WTC11 (cell line): ENCODE measurements at regions not wholly inside any gene's neighbourhood (a gene's known extent, or its start where the extent isn't known, plus 50 kb on each side); places are given as distances from the start of the nearest gene placed in this dataset.

Source experiments
- ATAC-seq: fragments of 200-7000 bp; cut with Tn5 transposase; 2 replicates; pipeline ENCODE4 v1.10.0; 2021; ENCODE audit warnings: mild to moderate bottlenecking, moderate library complexity
- CTCF ChIA-PET: fragments of 300-600 bp; sonication (Branson Sonifier 250); formaldehyde crosslinking; loops from one replicate; lab custom pipeline; 2021; ENCODE audit warnings: antibody characterized with exemption; lab: Charles Lee
- POLR2A ChIA-PET: fragments of 350-600 bp; sonication (Branson Sonifier 250); formaldehyde crosslinking; loops from one replicate; lab custom pipeline; 2021; ENCODE audit warnings: antibody characterized with exemption; lab: Charles Lee
- DNase-seq: peaks from one replicate; pipeline ENCODE4 v3.0.0; 2021; ENCODE audit warnings: low spot score
- H3K27ac Mint-ChIP-seq: 2 replicates; pipeline ENCODE4 v1.8.0; 2021; ENCODE audit warnings: mixed read lengths
- H3K27me3 Mint-ChIP-seq: 2 replicates; pipeline ENCODE4 v1.8.0; 2021; ENCODE audit warnings: low read depth, mild to moderate bottlenecking, moderate library complexity, mixed read lengths
- H3K36me3 Mint-ChIP-seq: 2 replicates; pipeline ENCODE4 v1.8.0; 2021; ENCODE audit warnings: mixed read lengths
- H3K4me1 Mint-ChIP-seq: 2 replicates; pipeline ENCODE4 v1.8.0; 2022; ENCODE audit warnings: mixed read lengths
- H3K4me3 Mint-ChIP-seq: 2 replicates; pipeline ENCODE4 v1.8.0; 2021; ENCODE audit warnings: mild to moderate bottlenecking, moderate library complexity, mixed read lengths
- H3K9me3 Mint-ChIP-seq: 2 replicates; pipeline ENCODE4 v1.8.0; 2021; ENCODE audit warnings: mixed read lengths
- CREB1 ChIP-seq: sonication (generic); formaldehyde crosslinking; IDR thresholded peaks from 2 replicates; pipeline ENCODE4 v1.8.0; 2023; ENCODE audit warnings: mild to moderate bottlenecking, missing genetic modification reagents
- ESRRA ChIP-seq: sonication (generic); formaldehyde crosslinking; IDR thresholded peaks from 2 replicates; pipeline ENCODE4 v1.8.1; 2022; ENCODE audit warnings: mild to moderate bottlenecking, missing genetic modification reagents, borderline replicate concordance
- FOXP1 ChIP-seq: sonication (generic); formaldehyde crosslinking; IDR thresholded peaks from 2 replicates; pipeline ENCODE4 v1.8.0; 2022; ENCODE audit warnings: missing genetic modification reagents, mild to moderate bottlenecking, moderate library complexity, borderline replicate concordance
- GABPB1 ChIP-seq: sonication (generic); formaldehyde crosslinking; IDR thresholded peaks from 2 replicates; pipeline ENCODE4 v1.8.1; 2023; ENCODE audit warnings: mild to moderate bottlenecking, missing genetic modification reagents
- GTF2I ChIP-seq: fragments of 250-450 bp; sonication (Bioruptor Pico); conservative IDR thresholded peaks from 2 replicates; pipeline ENCODE4 v1.4.0; 2021; ENCODE audit warnings: mild to moderate bottlenecking
- HMGXB4 ChIP-seq: sonication (generic); formaldehyde crosslinking; IDR thresholded peaks from 2 replicates; pipeline ENCODE4 v1.8.1; 2023; ENCODE audit warnings: mild to moderate bottlenecking, moderate library complexity, missing genetic modification reagents
- IRF2 ChIP-seq: sonication (generic); formaldehyde crosslinking; IDR thresholded peaks from 2 replicates; pipeline ENCODE4 v1.8.0; 2022; ENCODE audit warnings: low read depth, missing genetic modification reagents, borderline replicate concordance
- JUN ChIP-seq: sonication (generic); formaldehyde crosslinking; IDR thresholded peaks from 2 replicates; pipeline ENCODE4 v1.8.0; 2023; ENCODE audit warnings: mild to moderate bottlenecking, missing genetic modification reagents
- MYBL2 ChIP-seq: sonication (generic); formaldehyde crosslinking; IDR thresholded peaks from 2 replicates; pipeline ENCODE4 v1.8.1; 2023; ENCODE audit warnings: mild to moderate bottlenecking, moderate library complexity, missing genetic modification reagents
- NR1H2 ChIP-seq: sonication (generic); formaldehyde crosslinking; IDR thresholded peaks from 2 replicates; pipeline ENCODE4 v1.9.0; 2021; ENCODE audit warnings: mild to moderate bottlenecking, moderate library complexity, missing genetic modification reagents
- NR3C1 ChIP-seq: sonication (generic); formaldehyde crosslinking; conservative IDR thresholded peaks from 2 replicates; pipeline ENCODE4 v1.8.1; 2023; ENCODE audit warnings: low read depth, mild to moderate bottlenecking, missing genetic modification reagents
- ZNF317 ChIP-seq: sonication (generic); formaldehyde crosslinking; IDR thresholded peaks from 2 replicates; pipeline ENCODE4 v1.8.1; 2023; ENCODE audit warnings: low read depth, mild to moderate bottlenecking, moderate library complexity, missing genetic modification reagents, borderline replicate concordance
- ZNF425 ChIP-seq: fragments of 250-450 bp; sonication (Bioruptor Pico); conservative IDR thresholded peaks from 2 replicates; pipeline ENCODE4 v1.9.0; 2021; ENCODE audit warnings: mild to moderate bottlenecking
- ZNF671 ChIP-seq: fragments of 250-450 bp; sonication (Bioruptor Pico); IDR thresholded peaks from 2 replicates; pipeline ENCODE4 v1.8.0; 2021; ENCODE audit warnings: mild to moderate bottlenecking
- TF ChIP-seq, protein P1 (sequence below): fragments of 250-450 bp; sonication (Bioruptor Pico); IDR thresholded peaks from 2 replicates; pipeline ENCODE4 v1.9.0; 2021; ENCODE audit warnings: mild to moderate bottlenecking, borderline replicate concordance
- TF ChIP-seq, protein P2 (sequence below): sonication (generic); formaldehyde crosslinking; IDR thresholded peaks from 2 replicates; pipeline ENCODE4 v1.8.1; 2022; ENCODE audit warnings: low read depth, mild to moderate bottlenecking, moderate library complexity, missing genetic modification reagents, borderline replicate concordance
- TF ChIP-seq, protein P3 (sequence below): sonication (generic); formaldehyde crosslinking; IDR thresholded peaks from 2 replicates; pipeline ENCODE4 v1.8.0; 2022; ENCODE audit warnings: mild to moderate bottlenecking, missing genetic modification reagents

DNA sequence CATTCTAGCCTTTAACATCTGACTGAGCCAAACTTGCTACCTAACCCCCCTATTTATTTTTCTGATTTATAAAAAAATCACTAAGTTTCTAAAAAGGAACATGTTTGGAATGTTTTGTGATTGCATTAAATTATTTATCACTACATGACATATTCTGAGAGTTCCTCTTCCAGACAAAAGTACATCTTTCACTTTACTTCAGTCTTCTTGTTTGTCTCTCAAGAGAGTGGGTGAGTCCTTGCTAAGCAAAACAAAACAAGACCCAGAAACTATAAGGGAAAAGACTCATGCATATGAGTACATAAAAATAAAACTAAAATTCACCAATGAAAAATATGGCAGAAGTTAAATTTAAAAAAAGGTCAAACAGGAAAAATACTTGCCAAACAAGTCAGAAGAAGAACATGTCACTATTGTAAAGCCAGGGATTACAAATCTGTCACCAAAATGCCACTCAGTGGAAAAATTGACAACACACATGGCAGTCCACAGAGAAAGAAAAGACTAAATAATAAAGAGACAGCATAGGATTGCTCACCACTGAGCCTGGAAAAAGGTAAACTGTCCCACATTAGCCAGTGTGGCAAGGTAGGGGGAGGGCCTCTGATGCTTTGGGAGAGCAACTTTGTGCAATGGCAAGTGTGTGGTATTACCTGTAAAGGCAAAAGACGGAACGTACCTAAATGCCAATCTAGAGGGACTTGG is 166.7 kb upstream of the ZNF32 start (continued):
- TF ChIP-seq, protein P1, sequence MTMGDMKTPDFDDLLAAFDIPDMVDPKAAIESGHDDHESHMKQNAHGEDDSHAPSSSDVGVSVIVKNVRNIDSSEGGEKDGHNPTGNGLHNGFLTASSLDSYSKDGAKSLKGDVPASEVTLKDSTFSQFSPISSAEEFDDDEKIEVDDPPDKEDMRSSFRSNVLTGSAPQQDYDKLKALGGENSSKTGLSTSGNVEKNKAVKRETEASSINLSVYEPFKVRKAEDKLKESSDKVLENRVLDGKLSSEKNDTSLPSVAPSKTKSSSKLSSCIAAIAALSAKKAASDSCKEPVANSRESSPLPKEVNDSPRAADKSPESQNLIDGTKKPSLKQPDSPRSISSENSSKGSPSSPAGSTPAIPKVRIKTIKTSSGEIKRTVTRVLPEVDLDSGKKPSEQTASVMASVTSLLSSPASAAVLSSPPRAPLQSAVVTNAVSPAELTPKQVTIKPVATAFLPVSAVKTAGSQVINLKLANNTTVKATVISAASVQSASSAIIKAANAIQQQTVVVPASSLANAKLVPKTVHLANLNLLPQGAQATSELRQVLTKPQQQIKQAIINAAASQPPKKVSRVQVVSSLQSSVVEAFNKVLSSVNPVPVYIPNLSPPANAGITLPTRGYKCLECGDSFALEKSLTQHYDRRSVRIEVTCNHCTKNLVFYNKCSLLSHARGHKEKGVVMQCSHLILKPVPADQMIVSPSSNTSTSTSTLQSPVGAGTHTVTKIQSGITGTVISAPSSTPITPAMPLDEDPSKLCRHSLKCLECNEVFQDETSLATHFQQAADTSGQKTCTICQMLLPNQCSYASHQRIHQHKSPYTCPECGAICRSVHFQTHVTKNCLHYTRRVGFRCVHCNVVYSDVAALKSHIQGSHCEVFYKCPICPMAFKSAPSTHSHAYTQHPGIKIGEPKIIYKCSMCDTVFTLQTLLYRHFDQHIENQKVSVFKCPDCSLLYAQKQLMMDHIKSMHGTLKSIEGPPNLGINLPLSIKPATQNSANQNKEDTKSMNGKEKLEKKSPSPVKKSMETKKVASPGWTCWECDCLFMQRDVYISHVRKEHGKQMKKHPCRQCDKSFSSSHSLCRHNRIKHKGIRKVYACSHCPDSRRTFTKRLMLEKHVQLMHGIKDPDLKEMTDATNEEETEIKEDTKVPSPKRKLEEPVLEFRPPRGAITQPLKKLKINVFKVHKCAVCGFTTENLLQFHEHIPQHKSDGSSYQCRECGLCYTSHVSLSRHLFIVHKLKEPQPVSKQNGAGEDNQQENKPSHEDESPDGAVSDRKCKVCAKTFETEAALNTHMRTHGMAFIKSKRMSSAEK (CRISPR knock-in tag), result no peak
- no peak for TF ChIP-seq NR3C1 (CRISPR knock-in tag)
- no peak for TF ChIP-seq GABPB1 (CRISPR knock-in tag)
- no peak for TF ChIP-seq GTF2I (CRISPR knock-in tag)
- no peak for TF ChIP-seq FOXP1
- no peak for TF ChIP-seq ZNF671 (CRISPR knock-in tag)
- TF ChIP-seq, all 79 proteins: peak for 0

DNA sequence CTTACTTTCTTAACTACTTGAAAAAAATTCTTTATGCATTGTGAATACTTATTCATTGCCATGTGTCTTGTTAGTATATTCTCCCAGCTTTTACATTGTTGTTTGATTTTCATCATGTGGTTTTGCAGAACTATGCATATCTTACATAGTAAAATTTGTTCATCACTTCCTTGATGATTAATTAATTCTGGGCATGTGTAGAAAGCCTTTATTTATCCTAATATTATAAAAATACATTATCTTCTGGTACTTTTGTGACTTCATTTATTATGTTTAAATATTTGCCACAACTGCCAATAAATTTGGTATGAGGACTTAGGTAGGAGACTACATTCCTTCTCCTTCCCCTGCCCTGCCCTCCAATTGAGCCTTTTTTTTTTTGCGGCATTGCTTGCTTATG is 166.0 kb upstream of the ZNF32 start:
- Mint-ChIP-seq H3K36me3 (no peaks in the 10 kb centered on the region), H3K4me3 (no peak overlapping the region), H3K27me3 (no peaks in the 10 kb centered on the region), H3K4me1 (no peaks in the 10 kb centered on the region), H3K27ac (no peak overlapping the region), H3K9me3 (no peaks in the 10 kb centered on the region)
- TF ChIP-seq HMGXB4 (CRISPR knock-in tag) (no peak), ZNF317 (CRISPR knock-in tag) (no peak)
- TF ChIP-seq, protein P2, sequence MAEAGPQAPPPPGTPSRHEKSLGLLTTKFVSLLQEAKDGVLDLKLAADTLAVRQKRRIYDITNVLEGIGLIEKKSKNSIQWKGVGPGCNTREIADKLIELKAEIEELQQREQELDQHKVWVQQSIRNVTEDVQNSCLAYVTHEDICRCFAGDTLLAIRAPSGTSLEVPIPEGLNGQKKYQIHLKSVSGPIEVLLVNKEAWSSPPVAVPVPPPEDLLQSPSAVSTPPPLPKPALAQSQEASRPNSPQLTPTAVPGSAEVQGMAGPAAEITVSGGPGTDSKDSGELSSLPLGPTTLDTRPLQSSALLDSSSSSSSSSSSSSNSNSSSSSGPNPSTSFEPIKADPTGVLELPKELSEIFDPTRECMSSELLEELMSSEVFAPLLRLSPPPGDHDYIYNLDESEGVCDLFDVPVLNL, result no peak
- POLR2A ChIA-PET, result no interaction called here
- no peak for ATAC-seq
- no peak for DNase-seq
- CTCF ChIA-PET, result no interaction called here

DNA sequence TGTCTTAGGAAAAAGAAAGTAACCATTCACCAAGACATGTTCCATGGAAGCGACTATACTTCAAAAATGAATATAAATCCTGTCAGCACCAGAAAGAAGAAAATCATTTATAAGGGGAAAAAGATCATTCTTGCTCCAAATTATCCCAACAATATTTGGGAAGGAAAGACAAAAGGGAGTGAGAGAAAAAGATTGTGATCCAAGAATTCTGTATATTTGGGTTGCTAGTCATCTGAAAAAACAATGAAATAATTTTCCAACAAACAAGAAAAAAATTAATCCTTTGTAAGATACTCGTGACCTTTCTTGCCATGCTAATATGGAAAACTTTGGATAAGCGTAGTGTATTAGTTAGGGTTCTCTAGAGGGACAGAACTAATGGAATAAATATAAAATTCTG is 163.2 kb upstream of the ZNF32 start:
- no peaks in the 10 kb centered on the region for H3K27me3 Mint-ChIP-seq
- H3K36me3 Mint-ChIP-seq, result no peaks in the 10 kb centered on the region
- no peak overlapping the region for H3K4me3 Mint-ChIP-seq
- POLR2A ChIA-PET, result no interaction called here
- no peaks in the 10 kb centered on the region for H3K9me3 Mint-ChIP-seq
- DNase-seq (no peak), ATAC-seq (no peak)
- TF ChIP-seq MYBL2 (CRISPR knock-in tag) (no peak), ESRRA (CRISPR knock-in tag) (no peak), CREB1 (no peak), ZNF425 (CRISPR knock-in tag) (no peak), IRF2 (CRISPR knock-in tag) (no peak), JUN (no peak), GABPB1 (CRISPR knock-in tag) (no peak), NR1H2 (CRISPR knock-in tag) (no peak)
- TF ChIP-seq, protein P3, sequence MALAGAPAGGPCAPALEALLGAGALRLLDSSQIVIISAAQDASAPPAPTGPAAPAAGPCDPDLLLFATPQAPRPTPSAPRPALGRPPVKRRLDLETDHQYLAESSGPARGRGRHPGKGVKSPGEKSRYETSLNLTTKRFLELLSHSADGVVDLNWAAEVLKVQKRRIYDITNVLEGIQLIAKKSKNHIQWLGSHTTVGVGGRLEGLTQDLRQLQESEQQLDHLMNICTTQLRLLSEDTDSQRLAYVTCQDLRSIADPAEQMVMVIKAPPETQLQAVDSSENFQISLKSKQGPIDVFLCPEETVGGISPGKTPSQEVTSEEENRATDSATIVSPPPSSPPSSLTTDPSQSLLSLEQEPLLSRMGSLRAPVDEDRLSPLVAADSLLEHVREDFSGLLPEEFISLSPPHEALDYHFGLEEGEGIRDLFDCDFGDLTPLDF (CRISPR knock-in tag), result no peak
- no peaks in the 10 kb centered on the region for H3K4me1 Mint-ChIP-seq
- CTCF ChIA-PET, result no interaction called here
- no peak overlapping the region for H3K27ac Mint-ChIP-seq
